ENCODE measurements at regions not wholly inside any gene's neighbourhood (a gene's known extent, or its start where the extent isn't known, plus 50 kb on each side); places are given as distances from the start of the nearest gene placed in this dataset.

- no peak for DNase-seq (ENCODE audit: low spot score)
Measured at GRCh38 chr12:13841358-13841757, 140.0 kb downstream of the GRIN2B start.

GRCh38 chr12:13839365-13840336 lies 141.8 kb downstream of the GRIN2B start:
- DNase-seq (ENCODE audit: low spot score): no peak

- DNase-seq (ENCODE audit: low spot score): no peak
Measured at GRCh38 chr12:13836099-13836498, 145.3 kb downstream of the GRIN2B start.

- DNase-seq (ENCODE audit: low spot score): no peak
Measured at GRCh38 chr12:13835652-13836051, 145.8 kb downstream of the GRIN2B start.

GRCh38 chr12:13834241-13834640 lies 147.2 kb downstream of the GRIN2B start:
- no peak for DNase-seq (ENCODE audit: low spot score)

GRCh38 chr12:13817131-13817530 lies 164.3 kb downstream of the GRIN2B start:
- DNase-seq (ENCODE audit: low spot score): no peak

GRCh38 chr12:13816394-13816793 lies 165.0 kb downstream of the GRIN2B start:
- no peak for DNase-seq (ENCODE audit: low spot score)

- no peak for DNase-seq (ENCODE audit: low spot score)
Measured at GRCh38 chr12:13812168-13812567, 169.2 kb downstream of the GRIN2B start.

GRCh38 chr12:13811061-13811460 lies 170.3 kb downstream of the GRIN2B start:
- DNase-seq (ENCODE audit: low spot score): no peak

- DNase-seq (ENCODE audit: low spot score): no peak
Measured at GRCh38 chr12:13805041-13805440, 176.4 kb downstream of the GRIN2B start.

- DNase-seq (ENCODE audit: low spot score): no peak
Measured at GRCh38 chr12:13801543-13801942, 179.9 kb downstream of the GRIN2B start.

GRCh38 chr12:13799574-13799973 lies 181.8 kb downstream of the GRIN2B start:
- DNase-seq (ENCODE audit: low spot score): no peak

GRCh38 chr12:13798162-13798561 lies 183.2 kb downstream of the GRIN2B start:
- DNase-seq (ENCODE audit: low spot score): no peak

GRCh38 chr12:13794706-13795105 lies 186.7 kb downstream of the GRIN2B start:
- no peak for DNase-seq (ENCODE audit: low spot score)

- DNase-seq (ENCODE audit: low spot score): no peak
Measured at GRCh38 chr12:13790317-13790716, 191.1 kb downstream of the GRIN2B start.

- DNase-seq (ENCODE audit: low spot score): no peak
Measured at GRCh38 chr12:13788626-13789025, 192.8 kb downstream of the GRIN2B start.

GRCh38 chr12:13786646-13787045 lies 194.8 kb downstream of the GRIN2B start:
- DNase-seq (ENCODE audit: low spot score): no peak

- DNase-seq (ENCODE audit: low spot score): no peak
Measured at GRCh38 chr12:13784504-13784903, 196.9 kb downstream of the GRIN2B start.

- no peak for DNase-seq (ENCODE audit: low spot score)
Measured at GRCh38 chr12:13780453-13780852, 200.9 kb downstream of the GRIN2B start.

GRCh38 chr12:13777374-13777773 lies 204.0 kb downstream of the GRIN2B start:
- no peak for DNase-seq (ENCODE audit: low spot score)

- DNase-seq (ENCODE audit: low spot score): no peak
Measured at GRCh38 chr12:13772264-13772663, 209.1 kb downstream of the GRIN2B start.

GRCh38 chr12:13770576-13770975 lies 210.8 kb downstream of the GRIN2B start:
- no peak for DNase-seq (ENCODE audit: low spot score)

- no peak for DNase-seq (ENCODE audit: low spot score)
Measured at GRCh38 chr12:13769966-13770365, 211.4 kb downstream of the GRIN2B start.

- no peak for DNase-seq (ENCODE audit: low spot score)
Measured at GRCh38 chr12:13769273-13769672, 212.1 kb downstream of the GRIN2B start.

Measured in kidney capillary endothelial cell (primary cell).